Liver (tissue), 8 donors: ENCODE measurements at regions not wholly inside any gene's neighbourhood (a gene's known extent, or its start where the extent isn't known, plus 50 kb on each side); places are given as distances from the start of the nearest gene placed in this dataset.

Experiments
- DNase-seq: peaks from one replicate; pipeline ENCODE4 v3.0.0-alpha.2; 2017; ENCODE audit warnings: low spot score
- H3K27ac ChIP-seq, 2 donors: one replicate each; pipeline ENCODE4 v1.7.0; 2013; ENCODE audit warnings: inconsistent platforms in 2 of 2, low read length in 2 of 2, control low read depth in 1 of 2, low read depth in 1 of 2, mild to moderate bottlenecking in 1 of 2
- H3K27me3 ChIP-seq, 4 donors: one replicate each; pipeline versions ENCODE4 v1.6.1 to v1.7.0; 2013; ENCODE audit warnings: low read length in 3 of 4, inconsistent platforms in 1 of 4, mild to moderate bottlenecking in 1 of 4, moderate library complexity in 1 of 4; ENCODE audit not compliant: control insufficient read depth in 4 of 4, insufficient read depth in 4 of 4
- H3K36me3 ChIP-seq, 4 donors: one replicate each; pipeline versions ENCODE4 v1.6.1 to v1.7.0; 2013; ENCODE audit warnings: low read length in 3 of 4, mild to moderate bottlenecking in 3 of 4, low read depth in 1 of 4, moderate library complexity in 1 of 4; ENCODE audit not compliant: control insufficient read depth in 4 of 4, insufficient read depth in 3 of 4
- H3K4me1 ChIP-seq, 4 donors: one replicate each; pipeline versions ENCODE4 v1.6.1 to v1.7.0; 2013; ENCODE audit warnings: low read length in 3 of 4, mild to moderate bottlenecking in 3 of 4, moderate library complexity in 1 of 4; ENCODE audit not compliant: control insufficient read depth in 4 of 4, insufficient read depth in 4 of 4
- H3K4me3 ChIP-seq, 3 donors: one replicate each; pipeline versions ENCODE4 v1.6.1 to v1.7.0; 2013; ENCODE audit warnings: low read length in 3 of 3, control low read depth in 1 of 3, low read depth in 1 of 3, mild to moderate bottlenecking in 1 of 3
- H3K9ac ChIP-seq, 2 donors: one replicate each; pipeline ENCODE4 v1.7.0; 2013; ENCODE audit warnings: low read length in 2 of 2, mild to moderate bottlenecking in 2 of 2, moderate library complexity in 2 of 2, control low read depth in 1 of 2, low read depth in 1 of 2
- H3K9me3 ChIP-seq, 4 donors: one replicate each; pipeline versions ENCODE4 v1.6.1 to v1.7.0; 2013; ENCODE audit warnings: low read length in 3 of 4; ENCODE audit not compliant: control insufficient read depth in 4 of 4
- CTCF ChIP-seq: fragments of 150-350 bp; IDR thresholded peaks from 2 replicates; pipeline ENCODE4 v1.5.1; 2017; ENCODE audit warnings: improper control_type of control experiment, low read depth, low read length; ENCODE audit not compliant: missing input control
- EGR1 ChIP-seq, 2 donors: IDR thresholded peaks; 2 replicates each; pipeline ENCODE4 v1.6.1; 2016 to 2018; ENCODE audit warnings: antibody characterized with exemption in 2 of 2, low read depth in 2 of 2
- FOXA1 ChIP-seq: IDR thresholded peaks from 2 replicates; pipeline ENCODE4 v1.6.1; 2016; ENCODE audit warnings: antibody characterized with exemption
- FOXA2 ChIP-seq: IDR thresholded peaks from 2 replicates; pipeline ENCODE4 v1.6.1; 2016; ENCODE audit warnings: antibody characterized with exemption
- GABPA ChIP-seq, 2 donors: IDR thresholded peaks in 1 of 2; conservative IDR thresholded peaks in 1 of 2; 2 replicates each; pipeline ENCODE4 v1.6.1; 2016; ENCODE audit warnings: antibody characterized with exemption in 2 of 2, mild to moderate bottlenecking in 1 of 2, moderate library complexity in 1 of 2
- HNF4A ChIP-seq, 2 donors: conservative IDR thresholded peaks; 2 replicates each; pipeline ENCODE4 v1.6.1; 2016; ENCODE audit warnings: antibody characterized with exemption in 2 of 2, mild to moderate bottlenecking in 2 of 2
- HNF4G ChIP-seq: IDR thresholded peaks from 2 replicates; pipeline ENCODE4 v1.6.1; 2016; ENCODE audit warnings: antibody characterized with exemption
- JUND ChIP-seq, 2 donors: IDR thresholded peaks; 2 replicates each; pipeline ENCODE4 v1.6.1; 2016; ENCODE audit warnings: antibody characterized with exemption in 2 of 2
- MAX ChIP-seq: IDR thresholded peaks from 2 replicates; pipeline ENCODE4 v1.6.1; 2016; ENCODE audit warnings: antibody characterized with exemption
- NR2F2 ChIP-seq: IDR thresholded peaks from 2 replicates; pipeline ENCODE4 v1.6.1; 2016; ENCODE audit warnings: antibody characterized with exemption
- RAD21 ChIP-seq, 2 donors: IDR thresholded peaks; 2 replicates each; pipeline ENCODE4 v1.6.1; 2016; ENCODE audit warnings: antibody characterized with exemption in 2 of 2, mild to moderate bottlenecking in 2 of 2
- REST ChIP-seq: IDR thresholded peaks from 2 replicates; pipeline ENCODE4 v1.6.1; 2016; ENCODE audit warnings: antibody characterized with exemption, mild to moderate bottlenecking
- RXRA ChIP-seq, 2 donors: IDR thresholded peaks; 2 replicates each; pipeline ENCODE4 v1.6.1; 2017 to 2018; ENCODE audit warnings: antibody characterized with exemption in 2 of 2, mild to moderate bottlenecking in 1 of 2
- SP1 ChIP-seq: IDR thresholded peaks from 2 replicates; pipeline ENCODE4 v1.6.1; 2018; ENCODE audit warnings: antibody characterized with exemption, mild to moderate bottlenecking
- TAF1 ChIP-seq: conservative IDR thresholded peaks from 2 replicates; pipeline ENCODE4 v1.6.1; 2016; ENCODE audit warnings: antibody characterized with exemption, mild to moderate bottlenecking
- YY1 ChIP-seq: IDR thresholded peaks from 2 replicates; pipeline ENCODE4 v1.6.1; 2016; ENCODE audit warnings: antibody characterized with exemption, mild to moderate bottlenecking
- ZBTB33 ChIP-seq: IDR thresholded peaks from 2 replicates; pipeline ENCODE4 v1.6.1; 2016; ENCODE audit warnings: antibody characterized with exemption
- WGBS: extraction: QIAGEN DNeasy Blood & Tissue Kit; methylation state at CpG from one replicate; pipeline ENCODE4 v1.1.7; 2013; 5-methylcytosine and 5-hydroxymethylcytosine counted together
- donor health status: healthy.
- donor health status: healthy.
- donor health status: healthy.
- donor health status: healthy.
- donor health status: healthy.

GRCh38 chr5:68740226-68740910 lies 353.4 kb upstream of the SLC30A5 start:
- Histone ChIP-seq H3K9ac (no peak overlapping the region), H3K4me3 (no peak overlapping the region), H3K9me3 (no peaks in the 10 kb centered on the region), H3K4me1 (peaks cover 2 to 42% (median 14%) of the 10 kb centered on the region in 4 donors), H3K27ac (peak overlapping the region; percentile 21 to 51), H3K36me3 (peaks cover 0 to 15% (median 0%) of the 10 kb centered on the region in 4 donors), H3K27me3 (no peaks in the 10 kb centered on the region)
- 81% methylated on average over 6 of the region's 6 CpGs for WGBS
- DNase-seq, result no peak
- TF ChIP-seq JUND (IDR thresholded peaks at IDR 0.05) (no peak), RXRA (IDR thresholded peaks at IDR 0.05) (peak in 1 of 2 donors; percentile 39), TAF1 (no peak), HNF4A (conservative IDR thresholded peaks at IDR 0.05) (peak in 1 of 2 donors; percentile 31), NR2F2 (no peak), SP1 (no peak), MAX (no peak), ZBTB33 (no peak), EGR1 (IDR thresholded peaks at IDR 0.05; ENCODE audit: low read depth in 2 of 2) (no peak), CTCF (no peak), RAD21 (IDR thresholded peaks at IDR 0.05) (peak in 1 of 2 donors; percentile 33), FOXA2 (no peak)

GRCh38 chr5:68744206-68744605 lies 349.6 kb upstream of the SLC30A5 start:
- Histone ChIP-seq H3K9ac (peak overlapping the region; percentile 89 to 97), H3K36me3 (peaks cover 0 to 7% (median 0%) of the 10 kb centered on the region in 4 donors), H3K27me3 (no peaks in the 10 kb centered on the region), H3K27ac (peak overlapping the region; percentile 92 to 95), H3K9me3 (no peaks in the 10 kb centered on the region), H3K4me1 (peaks cover 5 to 50% (median 19%) of the 10 kb centered on the region in 4 donors), H3K4me3 (peak overlapping the region; percentile 27 to 76 (median 68))
- no peak for DNase-seq
- TF ChIP-seq TAF1 (no peak), YY1 (no peak), GABPA (IDR thresholded peaks at IDR 0.05 in 1 of 2, conservative IDR thresholded peaks at IDR 0.05 in 1 of 2) (no peak), RAD21 (IDR thresholded peaks at IDR 0.05) (no peak), FOXA1 (no peak), REST (no peak), ZBTB33 (no peak), MAX (no peak), JUND (IDR thresholded peaks at IDR 0.05) (no peak), RXRA (IDR thresholded peaks at IDR 0.05) (no peak), HNF4G (no peak), FOXA2 (no peak), SP1 (no peak)
- 49% methylated on average over 4 of the region's 4 CpGs for WGBS
